ENCODE measurements at regions not wholly inside any gene's neighbourhood (a gene's known extent, or its start where the extent isn't known, plus 50 kb on each side); places are given as distances from the start of the nearest gene placed in this dataset.
"Not testable (repeated sequence)": the region's sequence is repeated elsewhere in the genome, so short reads cannot be mapped to it uniquely, and the experiment has no call there.

GRCh38 chr12:102297412-102297811 is 99.8 kb upstream of the PMCH start:
- no peak for DNase-seq

- no peak for DNase-seq
Measured at GRCh38 chr12:102294568-102294967, 96.9 kb upstream of the PMCH start.

GRCh38 chr12:102291498-102292440 is 94.1 kb upstream of the PMCH start:
- not testable (repeated sequence) for DNase-seq

GRCh38 chr12:102289702-102290101 is 92.1 kb upstream of the PMCH start:
- DNase-seq, result not testable (repeated sequence)

DNA sequence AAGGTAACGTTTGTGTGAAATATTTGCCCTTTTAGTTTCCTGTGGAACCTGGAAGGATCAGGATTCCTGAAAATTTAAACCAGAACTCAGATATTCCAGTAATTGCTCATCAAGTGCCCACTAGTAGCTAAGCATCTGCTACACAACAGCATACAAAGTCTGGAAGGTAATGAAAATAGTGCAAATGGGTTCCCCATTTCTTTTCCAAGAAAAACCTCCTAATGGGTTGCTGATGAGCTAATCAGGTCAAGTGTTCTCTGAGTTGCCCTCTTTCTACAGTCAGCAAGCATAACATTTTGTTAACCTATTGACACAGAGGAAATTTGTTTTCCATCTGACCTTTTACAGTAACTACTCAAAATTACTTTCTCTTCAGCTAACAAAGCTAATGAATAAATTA is 83.6 kb upstream of the PMCH start:
- peak; percentile 32 for DNase-seq

- DNase-seq, result not testable (repeated sequence)
Measured at GRCh38 chr12:102255687-102256086, 58.1 kb upstream of the PMCH start.

GRCh38 chr12:102251005-102251404 is 53.4 kb upstream of the PMCH start:
- DNase-seq, result not testable (repeated sequence)

DNA sequence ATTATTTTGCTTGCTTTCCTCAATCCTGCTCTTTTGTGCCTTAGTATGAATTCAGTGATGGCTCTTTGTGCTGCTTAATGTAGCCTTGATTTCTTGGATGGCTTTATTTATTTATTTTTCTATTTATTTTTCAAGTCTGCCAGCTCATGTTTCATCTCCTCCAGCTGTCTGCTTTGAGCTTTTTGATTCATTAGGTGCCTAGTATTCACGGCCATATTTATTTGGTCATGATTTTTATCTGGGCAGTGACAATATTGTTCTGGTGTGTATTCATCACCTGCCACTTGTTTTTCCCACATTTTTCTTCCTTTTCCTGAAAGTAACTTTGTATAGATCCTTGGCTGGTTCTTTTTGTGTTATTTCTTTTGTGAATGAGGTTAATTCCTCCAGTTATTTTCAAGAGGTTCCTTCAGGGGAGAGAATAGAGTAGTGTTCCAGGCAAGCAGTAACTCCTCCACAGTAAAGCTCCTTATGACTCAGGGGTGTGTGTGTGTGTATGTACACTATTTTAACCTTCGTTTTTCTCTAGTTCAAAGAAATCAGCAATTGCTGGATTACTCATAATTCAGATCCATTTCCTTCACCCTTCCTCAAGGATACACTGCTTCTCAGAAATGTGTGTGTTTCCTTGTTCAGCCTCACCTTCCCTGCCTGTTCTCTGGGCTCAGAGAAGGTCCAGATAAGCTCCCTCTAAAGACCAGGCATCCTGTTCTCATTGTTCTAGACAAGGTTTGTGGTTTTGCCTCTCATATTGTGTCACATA is 51.6 kb upstream of the PMCH start:
- DNase-seq, result no peak
